ENCODE measurements at regions not wholly inside any gene's neighbourhood (a gene's known extent, or its start where the extent isn't known, plus 50 kb on each side); places are given as distances from the start of the nearest gene placed in this dataset.

DNA sequence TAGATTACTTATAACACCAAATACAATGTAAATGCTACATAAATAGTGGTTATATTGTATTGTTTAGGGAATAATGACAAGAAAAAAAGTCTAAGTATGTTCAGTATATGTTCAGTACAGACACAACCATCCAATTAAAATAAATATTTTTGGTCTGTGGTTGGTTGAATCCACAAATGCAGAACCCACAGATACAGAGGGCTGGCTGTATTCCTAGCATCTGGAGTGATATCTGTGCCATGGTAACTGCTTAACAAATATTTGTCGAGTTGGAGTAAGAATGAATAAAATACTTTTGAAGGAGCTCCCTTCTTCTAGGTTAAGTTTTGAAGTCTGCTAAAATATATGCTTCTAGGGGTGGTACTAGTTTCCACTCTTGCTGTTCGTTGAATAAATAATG lies 241.0 kb downstream of the KLF5 start:
- TF ChIP-seq, protein P1, sequence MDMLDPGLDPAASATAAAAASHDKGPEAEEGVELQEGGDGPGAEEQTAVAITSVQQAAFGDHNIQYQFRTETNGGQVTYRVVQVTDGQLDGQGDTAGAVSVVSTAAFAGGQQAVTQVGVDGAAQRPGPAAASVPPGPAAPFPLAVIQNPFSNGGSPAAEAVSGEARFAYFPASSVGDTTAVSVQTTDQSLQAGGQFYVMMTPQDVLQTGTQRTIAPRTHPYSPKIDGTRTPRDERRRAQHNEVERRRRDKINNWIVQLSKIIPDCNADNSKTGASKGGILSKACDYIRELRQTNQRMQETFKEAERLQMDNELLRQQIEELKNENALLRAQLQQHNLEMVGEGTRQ (IDR thresholded peaks at IDR 0.05; ENCODE audit: low read depth, low read length), result no peak
- TF ChIP-seq POLR2A (IDR thresholded peaks at IDR 0.05; ENCODE audit: low read depth, low read length) (no peak), SMC3 (IDR thresholded peaks at IDR 0.05; ENCODE audit: low read depth, low read length) (no peak), CTCF (conservative IDR thresholded peaks at IDR 0.05; ENCODE audit: low read depth, low read length) (no peak), RFX5 (IDR thresholded peaks at IDR 0.05; ENCODE audit: low read depth, low read length) (no peak), FOS (IDR thresholded peaks at IDR 0.05; ENCODE audit: low read depth, low read length) (no peak), CEBPB (IDR thresholded peaks at IDR 0.05; ENCODE audit: low read depth, low read length) (no peak), MAFK (IDR thresholded peaks at IDR 0.05; ENCODE audit: low read depth, low read length) (no peak), NFE2L2 (IDR thresholded peaks at IDR 0.05; ENCODE audit: low read depth, low read length) (no peak), MXI1 (IDR thresholded peaks at IDR 0.05; ENCODE audit: borderline replicate concordance, low read depth, low read length) (no peak), MAZ (IDR thresholded peaks at IDR 0.05; ENCODE audit: borderline replicate concordance, low read depth, low read length) (no peak), CHD1 (IDR thresholded peaks at IDR 0.05; ENCODE audit: low read depth, low read length) (no peak)
